Hepatocyte (in vitro differentiated cells): ENCODE measurements at regions not wholly inside any gene's neighbourhood (a gene's known extent, or its start where the extent isn't known, plus 50 kb on each side); places are given as distances from the start of the nearest gene placed in this dataset.

Experiments used
- DNase-seq: peaks from one replicate; pipeline ENCODE4 v3.0.0-alpha.2; 2016; ENCODE audit warnings: low spot score
- H2AFZ ChIP-seq: fragments of 200-600 bp; sonication (generic); 2 replicates; pipeline ENCODE4 v1.6.0; 2016; ENCODE audit warnings: antibody characterized with exemption, mild to moderate bottlenecking
- H3K27ac ChIP-seq: fragments of 200-600 bp; sonication (generic); 2 replicates; pipeline ENCODE4 v1.5.1; 2016; ENCODE audit warnings: mild to moderate bottlenecking
- H3K27me3 ChIP-seq: fragments of 200-600 bp; sonication (generic); 2 replicates; pipeline ENCODE4 v1.6.1; 2016
- H3K36me3 ChIP-seq: fragments of 200-600 bp; sonication (generic); replicated peaks from 2 replicates; pipeline ENCODE4 v1.5.1; 2016; ENCODE audit warnings: low read depth; ENCODE audit not compliant: insufficient read depth
- H3K4me1 ChIP-seq: fragments of 200-600 bp; sonication (generic); 2 replicates; pipeline ENCODE4 v1.5.1; 2016; ENCODE audit warnings: mild to moderate bottlenecking, moderate library complexity; ENCODE audit not compliant: insufficient read depth
- H3K4me2 ChIP-seq: fragments of 200-600 bp; sonication (generic); 2 replicates; pipeline ENCODE4 v1.6.0; 2016
- H3K4me3 ChIP-seq: fragments of 200-600 bp; sonication (generic); 2 replicates; pipeline ENCODE4 v1.5.1; 2016; ENCODE audit warnings: mild to moderate bottlenecking
- H3K79me2 ChIP-seq: fragments of 200-600 bp; sonication (generic); 2 replicates; pipeline ENCODE4 v1.6.0; 2017; ENCODE audit warnings: mild to moderate bottlenecking
- H3K9me2 ChIP-seq: fragments of 200-600 bp; sonication (generic); replicated peaks from 2 replicates; pipeline ENCODE4 v1.6.0; 2017; ENCODE audit warnings: mild to moderate bottlenecking; ENCODE audit not compliant: insufficient read depth
- H3K9me3 ChIP-seq: fragments of 200-600 bp; sonication (generic); 2 replicates; pipeline ENCODE4 v1.5.1; 2016; ENCODE audit warnings: low read depth, mild to moderate bottlenecking
- H4K20me1 ChIP-seq: fragments of 200-600 bp; sonication (generic); 2 replicates; pipeline ENCODE4 v1.6.0; 2016; ENCODE audit warnings: mild to moderate bottlenecking; ENCODE audit not compliant: insufficient read depth, poor library complexity, severe bottlenecking
- EZH2 ChIP-seq: fragments of 200-600 bp; sonication (generic); IDR thresholded peaks from 2 replicates; pipeline ENCODE4 v1.6.1; 2016; ENCODE audit warnings: antibody characterized with exemption, mild to moderate bottlenecking, borderline replicate concordance
- EZH2phosphoT487 ChIP-seq: fragments of 200-600 bp; sonication (generic); IDR thresholded peaks from one replicate; pipeline ENCODE4 v1.6.1; 2018; ENCODE audit warnings: antibody characterized with exemption, mild to moderate bottlenecking, low read depth, moderate library complexity; ENCODE audit not compliant: unreplicated experiment, severe bottlenecking
- WGBS: methylation state at CpG from one replicate; pipeline ENCODE4 v1.1.6; 2016; ENCODE audit warnings: low lambda C conversion rate; ENCODE audit errors: missing lambda C conversion rate; 5-methylcytosine and 5-hydroxymethylcytosine counted together
- TF ChIP-seq, protein P1 (sequence below): fragments of 200-600 bp; sonication (generic); IDR thresholded peaks from 2 replicates; pipeline ENCODE4 v1.5.1; 2016; ENCODE audit warnings: antibody characterized with exemption, mild to moderate bottlenecking; ENCODE audit not compliant: poor library complexity

DNA sequence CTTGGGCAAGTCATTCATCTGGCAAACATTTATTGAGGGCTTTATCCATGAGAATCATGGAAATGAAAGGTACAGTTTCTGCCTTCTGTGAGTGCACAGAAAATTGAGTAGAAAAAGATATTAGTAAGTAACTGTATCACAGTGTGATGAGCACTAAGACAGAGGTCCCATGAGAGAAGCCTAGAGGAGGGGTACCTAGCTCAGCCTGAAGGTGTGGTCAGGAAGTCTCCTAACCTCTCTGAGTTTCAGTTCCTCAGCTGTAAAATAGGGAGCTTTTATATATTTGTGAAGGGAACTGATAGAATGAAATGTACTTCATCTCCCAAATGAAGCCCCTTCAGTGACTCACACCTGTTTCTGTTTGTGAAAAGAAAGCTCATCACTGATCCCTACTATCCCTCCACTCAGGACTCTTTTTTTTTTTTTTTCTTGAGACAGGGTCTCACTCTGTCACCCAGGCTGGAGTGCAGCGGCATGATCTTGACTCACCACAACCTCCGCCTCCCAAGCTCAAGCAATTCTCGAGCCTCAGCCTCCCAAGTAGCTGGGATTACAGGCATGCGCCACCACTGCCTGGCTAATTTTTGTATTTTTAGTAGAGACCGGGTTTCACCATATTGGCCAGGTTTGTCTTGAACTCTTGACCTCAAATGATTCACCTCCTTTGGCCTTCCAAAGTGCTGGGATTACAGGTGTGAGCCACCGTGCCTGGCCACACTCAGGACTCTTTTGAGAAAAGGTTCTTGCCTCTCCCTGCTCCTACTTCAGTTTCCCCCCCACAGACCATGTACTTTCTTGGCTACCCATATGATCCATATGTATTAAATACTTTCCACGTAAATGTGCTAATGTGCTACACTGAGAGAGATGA, 93.7 kb upstream of the FUT8 start:
- H3K36me3 ChIP-seq: no peaks in the 10 kb centered on the region
- no peak overlapping the region for H3K4me3 ChIP-seq
- H3K4me1 ChIP-seq: peaks cover 4% of the 10 kb centered on the region
- H3K9me3 ChIP-seq: no peaks in the 10 kb centered on the region
- no peaks in the 10 kb centered on the region for H3K27me3 ChIP-seq
- H3K27ac ChIP-seq: no peak overlapping the region
- no peaks in the 10 kb centered on the region for H4K20me1 ChIP-seq
- no peaks in the 10 kb centered on the region for H3K9me2 ChIP-seq
- no peak overlapping the region for H3K4me2 ChIP-seq
- H2AFZ ChIP-seq: no peak overlapping the region
- WGBS: 86% methylated on average over 7 of the region's 7 CpGs
- no peaks in the 10 kb centered on the region for H3K79me2 ChIP-seq
- DNase-seq: no peak
- TF ChIP-seq, protein P1, sequence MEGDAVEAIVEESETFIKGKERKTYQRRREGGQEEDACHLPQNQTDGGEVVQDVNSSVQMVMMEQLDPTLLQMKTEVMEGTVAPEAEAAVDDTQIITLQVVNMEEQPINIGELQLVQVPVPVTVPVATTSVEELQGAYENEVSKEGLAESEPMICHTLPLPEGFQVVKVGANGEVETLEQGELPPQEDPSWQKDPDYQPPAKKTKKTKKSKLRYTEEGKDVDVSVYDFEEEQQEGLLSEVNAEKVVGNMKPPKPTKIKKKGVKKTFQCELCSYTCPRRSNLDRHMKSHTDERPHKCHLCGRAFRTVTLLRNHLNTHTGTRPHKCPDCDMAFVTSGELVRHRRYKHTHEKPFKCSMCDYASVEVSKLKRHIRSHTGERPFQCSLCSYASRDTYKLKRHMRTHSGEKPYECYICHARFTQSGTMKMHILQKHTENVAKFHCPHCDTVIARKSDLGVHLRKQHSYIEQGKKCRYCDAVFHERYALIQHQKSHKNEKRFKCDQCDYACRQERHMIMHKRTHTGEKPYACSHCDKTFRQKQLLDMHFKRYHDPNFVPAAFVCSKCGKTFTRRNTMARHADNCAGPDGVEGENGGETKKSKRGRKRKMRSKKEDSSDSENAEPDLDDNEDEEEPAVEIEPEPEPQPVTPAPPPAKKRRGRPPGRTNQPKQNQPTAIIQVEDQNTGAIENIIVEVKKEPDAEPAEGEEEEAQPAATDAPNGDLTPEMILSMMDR: no peak
- TF ChIP-seq EZH2 (no peak), EZH2phosphoT487 (no peak)

GRCh38 chr14:65320661-65321308, 91.7 kb upstream of the FUT8 start:
- H3K4me2 ChIP-seq: no peak overlapping the region
- TF ChIP-seq EZH2: no peak
- TF ChIP-seq, protein P1: no peak
- no peak for TF ChIP-seq EZH2phosphoT487
- no peaks in the 10 kb centered on the region for H4K20me1 ChIP-seq
- no peaks in the 10 kb centered on the region for H3K9me3 ChIP-seq
- H3K4me1 ChIP-seq: peaks cover 4% of the 10 kb centered on the region
- no peak overlapping the region for H2AFZ ChIP-seq
- no peaks in the 10 kb centered on the region for H3K79me2 ChIP-seq
- no peak for DNase-seq
- WGBS: 78% methylated on average over 2 of the region's 2 CpGs
- H3K4me3 ChIP-seq: no peak overlapping the region
- H3K36me3 ChIP-seq: no peaks in the 10 kb centered on the region
- no peaks in the 10 kb centered on the region for H3K27me3 ChIP-seq
- H3K9me2 ChIP-seq: no peaks in the 10 kb centered on the region
- H3K27ac ChIP-seq: peak overlapping the region; percentile 3

DNA sequence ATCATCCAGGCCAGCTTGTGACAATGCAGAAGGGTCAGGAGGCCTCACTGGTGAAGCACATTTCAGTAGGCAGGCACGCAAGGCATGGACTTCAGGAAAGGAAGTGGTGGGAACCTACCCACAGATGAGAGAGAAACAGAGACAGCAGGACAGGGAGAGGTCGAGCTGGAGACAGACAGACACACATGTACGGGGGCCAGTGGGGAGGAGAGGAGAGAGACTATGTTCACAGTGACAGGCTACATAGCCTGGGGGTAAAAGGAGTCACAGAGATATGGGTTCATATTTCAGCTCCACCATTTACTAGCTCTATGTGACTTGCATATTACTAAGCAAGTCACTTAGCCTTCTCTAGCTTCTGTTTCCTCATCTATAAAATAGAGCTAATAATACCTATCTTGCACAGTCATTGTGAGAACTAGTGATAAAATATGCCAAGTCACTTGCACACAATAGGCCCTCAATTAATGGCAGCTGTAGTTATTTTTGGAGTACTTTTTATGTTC, 91.1 kb upstream of the FUT8 start:
- H3K79me2 ChIP-seq: no peaks in the 10 kb centered on the region
- no peak overlapping the region for H3K4me2 ChIP-seq
- no peaks in the 10 kb centered on the region for H3K9me3 ChIP-seq
- no peak overlapping the region for H3K4me3 ChIP-seq
- no peak for DNase-seq
- no peaks in the 10 kb centered on the region for H3K9me2 ChIP-seq
- peak overlapping the region; percentile 3 for H3K27ac ChIP-seq
- peaks cover 4% of the 10 kb centered on the region for H3K4me1 ChIP-seq
- no peak for TF ChIP-seq EZH2phosphoT487
- TF ChIP-seq EZH2: no peak
- TF ChIP-seq, protein P1: no peak
- no peak overlapping the region for H2AFZ ChIP-seq
- no peaks in the 10 kb centered on the region for H3K36me3 ChIP-seq
- no peaks in the 10 kb centered on the region for H4K20me1 ChIP-seq
- WGBS: 79% methylated on average over 3 of the region's 3 CpGs
- no peaks in the 10 kb centered on the region for H3K27me3 ChIP-seq
